GM10266 (cell line): ENCODE measurements at regions not wholly inside any gene's neighbourhood (a gene's known extent, or its start where the extent isn't known, plus 50 kb on each side); places are given as distances from the start of the nearest gene placed in this dataset.

Source experiments
- DNase-seq: peaks from one replicate; pipeline ENCODE4 v3.0.0; 2012; ENCODE audit errors: extremely low spot score
- CTCF ChIP-seq: IDR thresholded peaks from 2 replicates; pipeline ENCODE4 v1.5.1; 2012; ENCODE audit warnings: mild to moderate bottlenecking, low read depth; ENCODE audit not compliant: control insufficient read depth, insufficient read depth; ENCODE audit errors: missing control alignments

GRCh38 chr21:35615325-35615724 is 445.0 kb downstream of the SETD4 start:
- no peak for TF ChIP-seq CTCF
- DNase-seq, result no peak

GRCh38 chr21:35614396-35614921 is 445.9 kb downstream of the SETD4 start:
- TF ChIP-seq CTCF, result no peak
- no peak for DNase-seq

GRCh38 chr21:35611708-35612132 is 448.6 kb downstream of the SETD4 start:
- TF ChIP-seq CTCF, result no peak
- DNase-seq, result no peak

GRCh38 chr21:35609263-35609662 is 451.1 kb downstream of the SETD4 start:
- TF ChIP-seq CTCF, result no peak
- DNase-seq, result no peak

GRCh38 chr21:35607406-35607805 is 452.9 kb downstream of the SETD4 start:
- no peak for DNase-seq
- no peak for TF ChIP-seq CTCF

GRCh38 chr21:35606578-35606977 is 453.7 kb downstream of the SETD4 start:
- no peak for TF ChIP-seq CTCF
- DNase-seq, result no peak

GRCh38 chr21:35606146-35606545 is 454.2 kb downstream of the SETD4 start:
- no peak for DNase-seq

More at GRCh38 chr21:35606146-35606545, 454.2 kb downstream of the SETD4 start:
- TF ChIP-seq CTCF, result no peak
